ENCODE measurements at regions not wholly inside any gene's neighbourhood (a gene's known extent, or its start where the extent isn't known, plus 50 kb on each side); places are given as distances from the start of the nearest gene placed in this dataset.

GRCh38 chr11:122062763-122063162, 53.3 kb downstream of the BLID start:
- ChIA-PET POLR2A (interaction anchor here (0.6 kb wide), 1 partner anchor 341 kb away, joined by 4 read pairs; no protein-coding TSS in a partner anchor), CTCF (no interaction called here)
- ATAC-seq (no peak), DNase-seq (ENCODE audit: low spot score) (no peak)
- H3K36me3 Mint-ChIP-seq = peaks cover 30% of the 10 kb centered on the region
- TF ChIP-seq ERG (CRISPR knock-in tag; IDR thresholded peaks at IDR 0.05) = no peak
- no peak for TF ChIP-seq E2F5 (CRISPR knock-in tag; IDR thresholded peaks at IDR 0.05)
- TF ChIP-seq SMAD3 (CRISPR knock-in tag; IDR thresholded peaks at IDR 0.05; ENCODE audit: borderline replicate concordance) = no peak
- TF ChIP-seq CTCF (IDR thresholded peaks at IDR 0.05) = no peak
- TF ChIP-seq JAZF1 (CRISPR knock-in tag; IDR thresholded peaks at IDR 0.05) = no peak
- TF ChIP-seq TP53 (CRISPR knock-in tag; IDR thresholded peaks at IDR 0.05) = no peak
- TF ChIP-seq ATF6 (CRISPR knock-in tag; IDR thresholded peaks at IDR 0.05) = no peak
- TF ChIP-seq NR2C2 (CRISPR knock-in tag; IDR thresholded peaks at IDR 0.05) = no peak
- no peak for TF ChIP-seq E2F1 (CRISPR knock-in tag; IDR thresholded peaks at IDR 0.05)
- no peak for TF ChIP-seq ZNF219 (CRISPR knock-in tag; IDR thresholded peaks at IDR 0.05; ENCODE audit: borderline replicate concordance)
- no peak for TF ChIP-seq FOXK1 (CRISPR knock-in tag; IDR thresholded peaks at IDR 0.05)
- TF ChIP-seq ETV6 (CRISPR knock-in tag; IDR thresholded peaks at IDR 0.05) = no peak
- no peak for TF ChIP-seq ZNF281 (CRISPR knock-in tag; IDR thresholded peaks at IDR 0.05)
- no peak for TF ChIP-seq CREM (CRISPR knock-in tag; IDR thresholded peaks at IDR 0.05)
- TF ChIP-seq ATF2 (CRISPR knock-in tag; IDR thresholded peaks at IDR 0.05; ENCODE audit: borderline replicate concordance, low read depth) = no peak
- peaks cover 5% of the 10 kb centered on the region; the same call in 1 of the 2 replicates for H3K27me3 Mint-ChIP-seq (ENCODE audit: low read depth)
- H3K4me1 Mint-ChIP-seq = no peaks in the 10 kb centered on the region
- H3K4me3 Mint-ChIP-seq = no peak overlapping the region
- no peak overlapping the region for H3K27ac Mint-ChIP-seq
- peaks cover 43% of the 10 kb centered on the region for H3K9me3 Mint-ChIP-seq
